Iris pigment epithelial cell (primary cell): ENCODE measurements at regions not wholly inside any gene's neighbourhood (a gene's known extent, or its start where the extent isn't known, plus 50 kb on each side); places are given as distances from the start of the nearest gene placed in this dataset.

ENCODE experiments used
- DNase-seq: peaks from one replicate; pipeline ENCODE4 v3.0.0-alpha.2; 2011; ENCODE audit warnings: low read depth

- DNase-seq = no peak
These were observed 1404.8 kb downstream of the TBC1D22A start for GRCh38 chr22:48167238-48167637.

GRCh38 chr22:48161298-48161697 lies 1398.8 kb downstream of the TBC1D22A start:
- no peak for DNase-seq

- no peak for DNase-seq
These were observed 1395.2 kb downstream of the TBC1D22A start for GRCh38 chr22:48157676-48158075.

DNA sequence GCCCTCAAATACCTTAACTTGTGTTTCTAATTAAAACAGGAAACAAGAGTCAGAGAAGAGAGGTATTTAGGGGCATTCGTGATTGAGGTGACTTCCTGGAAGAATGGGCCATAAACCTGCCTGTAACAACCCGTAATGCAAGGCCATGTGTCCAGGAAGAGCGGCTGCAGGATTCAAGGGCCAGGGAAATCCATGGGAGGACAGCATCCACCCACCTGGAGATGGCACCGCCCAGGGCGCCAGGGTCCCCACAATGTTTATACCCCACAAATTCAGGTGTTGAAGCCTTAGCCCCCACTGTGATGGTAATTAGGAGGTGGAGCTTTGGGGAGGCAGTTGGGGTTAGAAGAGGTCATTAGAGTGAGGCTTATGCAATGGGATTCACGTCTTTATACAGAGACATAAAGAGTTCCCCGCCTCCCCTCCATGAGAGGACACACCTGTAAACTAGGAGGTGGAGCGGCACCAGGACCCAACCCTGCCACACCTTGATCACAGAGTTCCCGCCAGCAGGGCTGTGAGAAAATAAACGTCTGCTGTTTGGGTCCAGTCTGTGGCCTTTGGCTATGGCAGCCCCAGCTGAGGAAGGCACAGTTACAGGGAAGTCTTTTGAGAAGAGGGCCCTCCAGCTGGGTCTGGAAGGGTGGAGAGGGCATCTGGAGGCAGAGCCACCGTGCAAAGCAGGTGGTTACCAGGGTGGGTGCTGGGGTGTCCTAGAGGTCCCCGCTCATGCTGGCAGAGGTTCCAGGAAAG lies 1394.3 kb downstream of the TBC1D22A start:
- no peak for DNase-seq

DNA sequence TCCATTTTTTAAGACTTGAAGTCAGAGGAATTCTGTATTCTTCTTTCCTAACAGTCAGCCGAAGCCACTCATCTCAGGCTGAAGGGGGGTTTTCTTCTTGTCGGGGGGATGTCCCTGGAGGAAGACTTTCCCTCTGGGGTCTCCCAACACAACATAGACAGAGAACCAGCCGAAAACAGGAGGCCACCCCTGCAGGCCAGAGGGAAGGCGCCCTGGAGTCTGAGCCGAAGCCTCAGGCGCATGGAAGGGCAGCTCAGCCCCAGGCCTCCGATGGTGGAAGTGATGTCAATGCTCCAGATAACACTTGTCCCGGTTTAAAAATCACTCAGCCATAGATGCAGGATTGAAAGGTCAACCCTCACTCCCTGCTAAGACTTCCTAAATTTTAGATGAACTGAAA lies 1393.0 kb downstream of the TBC1D22A start:
- no peak for DNase-seq

DNA sequence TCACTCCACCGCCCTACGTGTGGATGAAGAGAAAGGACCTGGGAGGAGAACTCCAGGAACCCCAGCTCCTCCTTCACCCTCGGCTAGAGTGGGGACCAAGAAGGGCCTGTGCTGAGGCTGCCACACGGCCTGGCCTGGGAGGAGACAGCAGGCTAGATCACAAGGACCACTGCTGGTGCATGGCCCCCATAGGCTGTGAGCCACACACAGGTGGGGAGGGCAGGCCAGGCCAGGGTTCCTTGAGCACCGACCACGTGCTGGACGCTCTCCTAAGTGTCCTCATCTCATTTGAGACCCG lies 1392.4 kb downstream of the TBC1D22A start:
- DNase-seq = no peak

- DNase-seq = no peak
These were observed 1391.9 kb downstream of the TBC1D22A start for GRCh38 chr22:48154169-48154942.

DNA sequence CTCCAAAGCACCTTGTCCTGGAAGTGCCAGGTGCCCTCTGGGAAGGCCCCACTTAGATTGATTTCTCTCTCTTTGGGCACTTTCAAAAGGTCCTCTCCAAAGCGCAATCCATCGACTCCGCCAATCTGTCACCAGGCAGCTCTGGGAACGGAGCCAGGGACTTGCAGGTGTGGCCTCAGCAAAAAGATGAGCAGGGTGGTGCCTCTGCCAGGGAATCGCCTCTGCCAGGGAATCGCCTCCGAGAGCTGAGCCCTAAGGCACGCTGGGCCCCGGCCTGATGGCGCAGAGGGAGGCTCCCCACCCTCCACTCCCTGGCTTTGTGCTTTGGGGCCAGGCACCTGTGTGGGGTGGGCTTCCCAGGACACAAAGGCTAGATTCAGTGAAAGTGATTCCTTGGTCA lies 1391.3 kb downstream of the TBC1D22A start:
- no peak for DNase-seq

DNA sequence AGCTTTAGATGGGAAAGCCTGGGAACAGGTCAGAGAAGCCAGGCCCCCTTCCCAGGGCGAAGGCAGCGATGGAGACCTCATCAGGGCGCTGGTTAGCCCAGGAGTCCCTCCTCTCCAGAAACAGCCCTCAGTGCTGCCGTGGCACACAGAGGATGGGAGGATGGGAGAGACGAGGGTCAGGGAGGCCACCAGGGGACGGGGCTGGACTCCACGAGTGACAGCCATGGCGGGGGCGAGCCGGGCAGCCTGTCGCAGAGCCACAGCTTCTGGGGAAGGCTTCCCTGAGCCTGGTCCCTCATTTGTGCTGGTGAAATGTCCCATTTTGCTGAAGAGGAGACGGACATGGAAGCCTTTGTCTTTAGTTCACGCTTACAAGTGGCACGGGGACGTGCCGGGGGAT lies 1390.5 kb downstream of the TBC1D22A start:
- no peak for DNase-seq

DNA sequence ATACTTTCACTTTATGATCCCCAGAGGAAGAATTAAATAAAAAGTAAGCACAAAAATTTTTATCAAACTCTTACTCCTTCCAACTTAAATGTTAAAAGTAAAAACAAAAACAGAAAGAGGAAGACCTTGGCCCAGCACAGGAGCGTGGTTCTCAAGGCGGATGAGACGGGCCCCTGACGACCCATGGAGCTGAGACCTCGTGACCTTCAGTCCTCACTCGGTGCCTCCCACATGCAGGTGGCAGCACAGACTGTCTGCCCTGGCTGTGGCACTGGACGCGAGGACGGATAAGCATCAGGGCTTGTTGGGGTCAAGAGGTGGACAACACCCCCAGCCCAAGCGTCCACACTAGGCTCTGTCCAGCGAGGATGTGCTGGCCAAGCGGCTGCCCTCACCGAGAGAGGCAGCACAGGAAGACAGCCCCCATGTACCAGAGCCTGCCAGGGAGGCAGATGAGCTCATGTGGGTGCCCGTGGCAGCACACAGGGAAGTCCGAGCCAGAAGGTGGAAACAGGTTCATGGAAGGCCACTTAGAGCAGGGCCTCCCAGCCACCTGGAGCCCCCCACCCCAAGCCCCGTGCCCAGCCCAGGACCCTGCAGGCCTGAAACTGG lies 1389.8 kb downstream of the TBC1D22A start:
- no peak for DNase-seq

DNA sequence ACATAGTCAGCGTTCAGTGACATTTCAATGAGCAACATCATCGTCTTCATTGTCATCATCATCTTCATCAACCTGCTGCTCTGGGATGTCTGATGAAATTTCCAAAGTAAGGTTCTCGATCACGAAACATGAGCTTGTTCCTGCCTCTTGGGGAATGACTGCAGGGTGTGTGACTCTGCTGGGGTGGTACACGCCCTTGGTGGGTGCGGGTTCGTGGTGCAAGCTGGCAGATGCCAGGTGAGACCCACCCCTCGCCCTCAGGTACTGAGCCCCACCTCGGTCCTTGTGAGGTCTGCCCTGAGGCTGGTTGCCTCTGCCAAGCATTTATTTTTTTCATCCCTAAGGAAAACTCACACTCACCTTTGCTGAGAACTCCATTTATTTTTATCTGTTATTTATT lies 1389.2 kb downstream of the TBC1D22A start:
- DNase-seq = no peak

DNA sequence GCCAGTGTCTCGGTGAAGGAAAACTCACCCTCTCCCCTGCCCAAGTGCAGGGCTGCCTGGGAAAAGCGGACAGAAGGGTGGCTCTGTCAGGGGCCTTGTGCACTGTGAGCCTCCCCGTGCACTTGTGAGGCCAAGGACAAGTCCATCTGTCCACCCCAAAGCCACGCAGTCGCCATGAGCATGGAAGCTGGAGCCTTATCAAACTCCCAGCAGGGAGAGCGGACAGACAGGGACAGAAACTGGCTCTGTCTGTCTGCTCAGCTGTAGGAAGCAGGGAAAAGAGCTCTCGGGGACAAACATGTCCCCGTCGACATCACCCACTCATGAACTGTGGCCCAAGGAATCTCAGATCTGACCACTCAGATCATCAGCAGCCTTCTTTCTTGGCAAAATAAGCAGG lies 1385.4 kb downstream of the TBC1D22A start:
- DNase-seq = no peak

GRCh38 chr22:48147404-48147803 lies 1385.0 kb downstream of the TBC1D22A start:
- DNase-seq = no peak

DNA sequence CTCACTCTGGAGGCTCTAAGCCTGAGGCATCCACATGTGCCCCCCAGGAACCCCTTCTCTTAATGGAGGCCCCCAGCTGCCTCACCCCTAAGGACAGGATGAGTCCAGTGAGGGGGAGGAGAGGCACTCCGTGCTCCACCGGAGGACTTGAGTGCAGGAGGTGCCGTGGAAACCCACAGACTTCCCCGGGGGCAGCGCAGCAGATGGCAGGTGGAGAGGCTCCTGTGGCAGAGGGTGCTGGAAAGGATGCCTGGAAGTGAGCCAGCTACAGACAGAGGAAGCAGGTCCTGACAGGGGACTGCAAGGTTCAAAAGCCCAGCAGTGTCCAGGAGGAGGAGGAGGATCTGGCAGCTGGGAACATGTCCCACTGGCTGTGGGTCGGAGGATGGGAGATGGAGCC lies 1384.0 kb downstream of the TBC1D22A start:
- no peak for DNase-seq

- DNase-seq = no peak
These were observed 1383.3 kb downstream of the TBC1D22A start for GRCh38 chr22:48145738-48146137.

- DNase-seq = no peak
These were observed 1381.9 kb downstream of the TBC1D22A start for GRCh38 chr22:48144318-48144717.

DNA sequence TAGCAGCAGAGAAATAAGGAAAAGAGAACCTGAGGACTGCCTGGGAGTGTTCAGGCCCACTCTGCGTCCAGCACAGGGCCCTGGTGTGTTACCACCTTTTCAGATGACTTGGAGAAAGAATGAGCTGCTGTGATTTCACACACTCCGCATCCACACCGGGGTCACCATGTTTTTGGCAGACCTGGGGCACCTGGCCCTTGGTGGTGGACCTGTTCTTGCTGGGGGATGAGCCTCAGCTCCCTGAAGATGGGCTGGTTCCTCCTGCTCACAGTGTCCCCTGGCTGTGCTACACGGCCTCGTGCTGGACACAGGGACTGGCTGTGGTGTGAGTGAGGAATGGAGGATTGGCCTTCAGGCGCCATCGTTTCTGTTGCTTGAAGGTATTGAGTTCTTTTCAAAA lies 1381.4 kb downstream of the TBC1D22A start:
- no peak for DNase-seq

DNA sequence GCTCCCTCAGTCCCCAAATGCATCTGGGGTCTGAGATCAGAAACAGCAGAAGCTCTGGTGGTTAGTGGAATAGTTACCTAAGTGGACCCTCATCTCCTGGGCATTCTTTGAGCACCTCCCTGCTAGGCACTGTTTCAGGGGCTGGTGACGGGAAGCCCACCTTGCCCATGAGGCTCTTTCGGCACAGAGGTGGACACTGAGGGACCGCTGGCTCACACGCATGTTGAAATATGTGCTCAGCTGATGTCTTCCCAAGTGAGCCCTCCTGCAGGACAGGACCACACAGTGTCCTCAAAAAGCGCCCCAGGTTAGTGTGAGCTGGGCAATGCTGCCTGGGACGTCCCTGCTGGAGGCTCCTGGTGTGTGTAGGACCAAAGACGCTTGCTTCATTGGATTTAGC lies 1379.9 kb downstream of the TBC1D22A start:
- no peak for DNase-seq

DNA sequence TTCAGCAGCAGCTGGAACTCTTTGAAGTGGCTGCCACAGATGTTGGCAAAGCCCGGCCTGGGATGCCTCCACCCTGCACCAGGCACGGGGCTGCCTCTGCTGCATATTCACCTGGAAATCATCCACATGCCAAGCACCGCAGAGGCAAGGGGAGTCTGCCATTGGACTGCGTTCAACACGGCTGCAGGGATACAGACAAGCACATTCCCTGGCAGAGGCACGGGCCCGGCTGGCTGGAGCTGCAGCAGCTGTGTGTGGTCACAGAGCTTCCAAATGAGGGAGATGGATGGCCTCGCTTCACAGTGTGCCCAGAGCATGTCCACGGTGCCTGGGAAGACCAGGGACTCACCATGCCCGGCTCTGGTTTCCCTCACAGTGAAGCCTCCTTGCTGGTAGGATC lies 1378.9 kb downstream of the TBC1D22A start:
- no peak for DNase-seq

DNA sequence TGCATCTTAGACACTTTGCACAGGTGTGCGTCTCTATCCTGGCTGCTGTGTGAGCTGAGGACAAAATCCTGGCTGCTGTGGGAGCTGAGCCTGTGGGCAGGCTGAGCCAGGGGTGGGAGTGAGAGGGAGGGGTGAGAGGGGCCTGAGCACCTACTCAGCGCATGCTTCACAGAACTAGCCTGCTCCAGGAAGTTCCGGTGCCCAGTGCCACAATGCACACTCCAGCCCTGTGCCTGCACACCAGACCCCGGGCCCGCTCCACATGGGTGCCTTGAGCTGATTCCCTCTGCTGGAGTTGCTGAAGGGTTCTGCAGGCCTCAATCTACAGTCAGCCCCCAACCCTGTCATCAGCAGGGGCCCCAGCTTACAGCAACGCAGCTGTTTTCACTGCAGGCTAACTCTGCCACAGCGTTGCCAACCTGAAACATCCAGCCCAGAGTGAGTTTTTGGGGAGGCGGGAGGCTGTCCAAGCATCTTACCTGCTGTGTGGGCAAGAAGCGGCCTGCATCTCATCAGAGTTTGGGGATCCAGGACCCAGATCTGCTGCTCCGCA lies 1377.9 kb downstream of the TBC1D22A start:
- DNase-seq = no peak

GRCh38 chr22:48139776-48140175 lies 1377.3 kb downstream of the TBC1D22A start:
- DNase-seq = no peak

DNA sequence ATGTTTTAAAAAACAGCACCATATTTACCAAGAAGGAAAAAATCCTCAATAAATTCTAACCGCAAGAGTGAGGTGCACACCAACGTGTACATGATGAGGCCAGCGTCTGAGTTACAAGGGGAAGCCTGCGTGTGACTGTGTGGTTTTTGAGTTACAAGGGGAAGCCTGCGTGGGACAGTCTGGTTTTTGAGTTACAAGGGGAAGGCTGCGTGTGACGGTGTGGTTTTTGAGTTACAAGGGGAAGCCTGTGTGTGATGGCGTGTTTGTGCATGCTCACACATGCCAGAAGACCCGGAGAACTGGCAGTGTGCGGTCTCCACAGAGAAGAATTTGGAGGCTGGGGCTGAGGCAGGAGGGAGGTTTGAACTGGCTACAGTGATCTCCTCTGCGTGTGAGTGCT lies 1376.4 kb downstream of the TBC1D22A start:
- DNase-seq = no peak

GRCh38 chr22:48138427-48138826 lies 1376.0 kb downstream of the TBC1D22A start:
- DNase-seq = no peak
